ENCODE measurements at regions not wholly inside any gene's neighbourhood (a gene's known extent, or its start where the extent isn't known, plus 50 kb on each side); places are given as distances from the start of the nearest gene placed in this dataset.

- no peaks in the 10 kb centered on the region for H4K20me1 ChIP-seq (ENCODE audit: control insufficient read depth, insufficient read depth)
- ChIA-PET RAD21 (ENCODE audit: unreplicated experiment) (interaction anchor here (2.1 kb wide), 1 partner anchor 8 kb away, joined by 9 read pairs; no protein-coding TSS in a partner anchor), POLR2A (interaction anchor here (0.5 kb wide), 1 partner anchor 504 kb away, joined by 7 read pairs; no protein-coding TSS in a partner anchor), SMC1A (ENCODE audit: uncharacterized antibody, unreplicated experiment) (interaction anchor here (0.5 kb wide), 1 partner anchor 470 kb away, joined by 3 read pairs; no protein-coding TSS in a partner anchor), CTCF (interaction anchor here (1.4 to 1.8 kb wide), 2 partner anchors 8 to 525 kb away, joined by 4 to 10 read pairs; no protein-coding TSS in a partner anchor)
- no peaks in the 10 kb centered on the region for H3K79me2 ChIP-seq (ENCODE audit: control insufficient read depth, insufficient read depth, low read length)
- no peak overlapping the region for H3K27ac ChIP-seq (ENCODE audit: control insufficient read depth, insufficient read depth)
- ATAC-seq: no peak
- no peak overlapping the region for H3K4me3 ChIP-seq
- no TSS peak for BruUV-seq (replicated peaks)
- no peaks in the 10 kb centered on the region for H3K4me1 ChIP-seq (ENCODE audit: control insufficient read depth, insufficient read depth, low read length)
- no peak overlapping the region for H3K9ac ChIP-seq (ENCODE audit: control insufficient read depth, insufficient read depth, low read length)
- no peaks in the 10 kb centered on the region for H3K27me3 ChIP-seq (replicated peaks in 1 of 2; ENCODE audit: control insufficient read depth in 2 of 2, insufficient read depth in 2 of 2, low read length in 1 of 2)
- no peaks in the 10 kb centered on the region for H3K36me3 ChIP-seq (ENCODE audit: control insufficient read depth in 2 of 2, insufficient read depth in 2 of 2, low read length in 1 of 2)
- H3K4me2 ChIP-seq (ENCODE audit: control insufficient read depth, insufficient read depth): no peak overlapping the region
- H2AFZ ChIP-seq (ENCODE audit: control insufficient read depth, low read depth, low read length): no peak overlapping the region
- no peak for DNase-seq (ENCODE audit: low read depth, low spot score)
- TF ChIP-seq PAX5 (IDR thresholded peaks at IDR 0.05; ENCODE audit: borderline replicate concordance, low read depth, low read length): no peak
- no peak for TF ChIP-seq FOS (IDR thresholded peaks at IDR 0.05; ENCODE audit: borderline replicate concordance, extremely low read depth, insufficient read length)
- no peak for TF ChIP-seq CBX5 (IDR thresholded peaks at IDR 0.05; ENCODE audit: low read depth)
- TF ChIP-seq ZSCAN29 (IDR thresholded peaks at IDR 0.05): no peak
- no peak for TF ChIP-seq CREM (IDR thresholded peaks at IDR 0.05; ENCODE audit: low read depth)
- no peak for TF ChIP-seq IKZF1 (conservative IDR thresholded peaks at IDR 0.05)
- no peak for TF ChIP-seq SUPT20H (IDR thresholded peaks at IDR 0.05; ENCODE audit: borderline replicate concordance, control insufficient read depth, low read depth, low read length)
- TF ChIP-seq POLR2AphosphoS5 (IDR thresholded peaks at IDR 0.05; ENCODE audit: low read length): no peak
- no peak for TF ChIP-seq NFXL1 (IDR thresholded peaks at IDR 0.05; ENCODE audit: borderline replicate concordance)
- no peak for TF ChIP-seq CBFB (IDR thresholded peaks at IDR 0.05; ENCODE audit: low read depth)
- TF ChIP-seq MAX (IDR thresholded peaks at IDR 0.05; ENCODE audit: low read depth, low read length): no peak
- no peak for TF ChIP-seq GABPA (IDR thresholded peaks at IDR 0.05; ENCODE audit: low read depth)
- TF ChIP-seq PAX8 (IDR thresholded peaks at IDR 0.05): no peak
- no peak for TF ChIP-seq NRF1 (conservative IDR thresholded peaks at IDR 0.05; ENCODE audit: low read depth, low read length)
- in situ Hi-C loops (cut with MboI) (loop anchor here (10.0 kb wide), 1 partner anchor 1310 kb away; no protein-coding TSS in a partner anchor), intact Hi-C loops (cut with micrococcal nuclease; ENCODE audit: unreplicated experiment) (no loop called here)
- no peak for FAIRE-seq
- H3K9me3 ChIP-seq (replicated peaks; ENCODE audit: control insufficient read depth, insufficient read depth, low read length): no peaks in the 10 kb centered on the region
- WGBS (ENCODE audit: insufficient coverage, insufficient replicate concordance, low lambda C conversion rate, missing lambda C conversion rate): 0% methylated on average over 2 of the region's 2 CpGs
These were observed 53.7 kb upstream of the PLXNC1 start for GRCh38 chr12:94094700-94095099.
